SKM-1 (cell line): ENCODE measurements at regions not wholly inside any gene's neighbourhood (a gene's known extent, or its start where the extent isn't known, plus 50 kb on each side); places are given as distances from the start of the nearest gene placed in this dataset.
A peak's percentile ranks its signal among the peaks of the same experiment; 100 is the strongest.

Source experiments
- DNase-seq: peaks from one replicate; lab custom pipeline; 2025; ENCODE audit not compliant: unreplicated experiment; lab: John Stamatoyannopoulos, UW

GRCh38 chr10:47225219-47225927, 74.6 kb upstream of the GDF10 start:
- DNase-seq: no peak

GRCh38 chr10:47225928-47226645, 73.9 kb upstream of the GDF10 start:
- DNase-seq: no peak

GRCh38 chr10:47230482-47230881, 69.5 kb upstream of the GDF10 start:
- DNase-seq: no peak

- DNase-seq: no peak
Measured at GRCh38 chr10:47230957-47231356, 69.0 kb upstream of the GDF10 start.

GRCh38 chr10:47231414-47231813, 68.6 kb upstream of the GDF10 start:
- DNase-seq: no peak

GRCh38 chr10:47233631-47234030, 66.4 kb upstream of the GDF10 start:
- DNase-seq: no peak

- DNase-seq: no peak
Measured at GRCh38 chr10:47235484-47235883, 64.5 kb upstream of the GDF10 start.

- DNase-seq: no peak
Measured at GRCh38 chr10:47237316-47238260, 62.4 kb upstream of the GDF10 start.

- no peak for DNase-seq
Measured at GRCh38 chr10:47238331-47239095, 61.5 kb upstream of the GDF10 start.

GRCh38 chr10:47239211-47239610, 60.8 kb upstream of the GDF10 start:
- no peak for DNase-seq

GRCh38 chr10:47240173-47240572, 59.8 kb upstream of the GDF10 start:
- DNase-seq: no peak

GRCh38 chr10:47241256-47241655, 58.7 kb upstream of the GDF10 start:
- DNase-seq: no peak

GRCh38 chr10:47241946-47242867, 57.8 kb upstream of the GDF10 start:
- DNase-seq: no peak

- DNase-seq: no peak
Measured at GRCh38 chr10:47243356-47243755, 56.6 kb upstream of the GDF10 start.

GRCh38 chr10:47243791-47244190, 56.2 kb upstream of the GDF10 start:
- DNase-seq: peak; percentile 46

GRCh38 chr10:47244560-47245500, 55.2 kb upstream of the GDF10 start:
- no peak for DNase-seq

GRCh38 chr10:47245731-47246350, 54.2 kb upstream of the GDF10 start:
- DNase-seq: no peak
